BLaER1 treated with 17β-estradiol and CSF1 and Interleukin-3, amounts not matched to agents 10 nM and 100 nM (cell line): ENCODE measurements at regions not wholly inside any gene's neighbourhood (a gene's known extent, or its start where the extent isn't known, plus 50 kb on each side); places are given as distances from the start of the nearest gene placed in this dataset.
"Not testable (repeated sequence)": the region's sequence is repeated elsewhere in the genome, so short reads cannot be mapped to it uniquely, and the experiment has no call there.

Source experiments
- H3K27ac ChIP-seq, 11 experiments: shearing (Covaris generic); formaldehyde crosslinking; 2 replicates each; pipeline ENCODE4 v1.8.1; 2022
- H3K27me3 ChIP-seq, 11 experiments: shearing (Covaris generic); formaldehyde crosslinking; 2 replicates each; pipeline ENCODE4 v1.8.1; 2022
- H3K36me3 ChIP-seq, 11 experiments: shearing (Covaris generic); formaldehyde crosslinking; 2 replicates each; pipeline ENCODE4 v1.8.1; 2022
- H3K4me1 ChIP-seq, 10 experiments: shearing (Covaris generic); formaldehyde crosslinking; 2 replicates each; pipeline ENCODE4 v1.8.1; 2022
- H3K4me2 ChIP-seq, 11 experiments: shearing (Covaris generic); formaldehyde crosslinking; 2 replicates each; pipeline ENCODE4 v1.8.1; 2022
- H3K4me3 ChIP-seq, 10 experiments: shearing (Covaris generic); formaldehyde crosslinking; 2 replicates each; pipeline ENCODE4 v1.8.1; 2022
- H3K9ac ChIP-seq, 11 experiments: shearing (Covaris generic); formaldehyde crosslinking; 2 replicates each; pipeline ENCODE4 v1.8.1; 2022
- H3K9me3 ChIP-seq, 11 experiments: shearing (Covaris generic); formaldehyde crosslinking; replicated peaks in 1 of 11; 2 replicates each; pipeline ENCODE4 v1.8.1; 2022
- H4K20me1 ChIP-seq, 11 experiments: shearing (Covaris generic); formaldehyde crosslinking; 2 replicates each; pipeline ENCODE4 v1.8.1; 2022
- Cebpa-rat ChIP-seq, 11 experiments: shearing (Covaris generic); IDR thresholded peaks; 2 replicates each; pipeline ENCODE4 v1.8.1; 2022

GRCh38 chr6:141095308-141095707, 1037.4 kb upstream of the GJE1 start:
- H3K27ac ChIP-seq = no peak overlapping the region
- no peak overlapping the region for H3K4me2 ChIP-seq
- no peaks in the 10 kb centered on the region for H3K27me3 ChIP-seq
- no peak overlapping the region for H3K4me3 ChIP-seq
- no peaks in the 10 kb centered on the region for H3K36me3 ChIP-seq
- no peaks in the 10 kb centered on the region for H4K20me1 ChIP-seq
- no peak overlapping the region for H3K9ac ChIP-seq
- TF ChIP-seq Cebpa-rat (IDR thresholded peaks at IDR 0.05) = no peak
- H3K4me1 ChIP-seq = peaks cover 0 to 10% (median 0%) of the 10 kb centered on the region in 10 experiments; a peak in 5 of 20 replicates
- 0 out of 22 replicates have a peak, but pooled peaks cover 0 to 5% (median 0%) of the 10 kb centered on the region in 11 experiments for H3K9me3 ChIP-seq

- H3K4me1 ChIP-seq = peaks cover 0 to 10% (median 0%) of the 10 kb centered on the region in 10 experiments; a peak in 5 of 20 replicates
- no peak overlapping the region for H3K4me2 ChIP-seq
These were observed 1044.6 kb upstream of the GJE1 start for GRCh38 chr6:141088171-141088570.

GRCh38 chr6:141077355-141078333, 1055.1 kb upstream of the GJE1 start:
- Histone ChIP-seq H4K20me1 (no peaks in the 10 kb centered on the region), H3K9ac (no peak overlapping the region), H3K4me3 (no peak overlapping the region), H3K4me2 (no peak overlapping the region), H3K27ac (no peak overlapping the region), H3K36me3 (no peaks in the 10 kb centered on the region), H3K4me1 (no peaks in the 10 kb centered on the region), H3K27me3 (no peaks in the 10 kb centered on the region), H3K9me3 (peaks cover 0 to 20% (median 9%) of the 10 kb centered on the region in 11 experiments; a peak in 11 of 22 replicates)
- TF ChIP-seq Cebpa-rat (IDR thresholded peaks at IDR 0.05) = no peak

More at GRCh38 chr6:141088171-141088570, 1044.6 kb upstream of the GJE1 start:
- Histone ChIP-seq H3K36me3 (no peaks in the 10 kb centered on the region), H3K9me3 (no peaks in the 10 kb centered on the region), H3K27me3 (no peaks in the 10 kb centered on the region), H4K20me1 (no peaks in the 10 kb centered on the region), H3K9ac (no peak overlapping the region), H3K27ac (no peak overlapping the region), H3K4me3 (no peak overlapping the region)
- no peak for TF ChIP-seq Cebpa-rat (IDR thresholded peaks at IDR 0.05)

- no peak overlapping the region for H3K4me3 ChIP-seq
- peak overlapping the region in 5 of 11 experiments; percentile 7 to 84 (median 64); a peak in 9 of 22 replicates for H3K27ac ChIP-seq
- no peak for TF ChIP-seq Cebpa-rat (IDR thresholded peaks at IDR 0.05)
- H3K4me1 ChIP-seq = peaks cover 0 to 45% (median 0%) of the 10 kb centered on the region in 10 experiments; a peak in 8 of 20 replicates
- no peaks in the 10 kb centered on the region for H3K9me3 ChIP-seq
- peak overlapping the region in 5 of 11 experiments; percentile 28 to 82 (median 59); a peak in 8 of 22 replicates for H3K4me2 ChIP-seq
- no peaks in the 10 kb centered on the region for H3K27me3 ChIP-seq
- H4K20me1 ChIP-seq = no peaks in the 10 kb centered on the region
- no peaks in the 10 kb centered on the region for H3K36me3 ChIP-seq
- peak overlapping the region in 3 of 11 experiments; percentile 12 to 68 (median 65); a peak in 6 of 22 replicates for H3K9ac ChIP-seq
These were observed 1075.0 kb upstream of the GJE1 start for GRCh38 chr6:141057761-141058160.

DNA sequence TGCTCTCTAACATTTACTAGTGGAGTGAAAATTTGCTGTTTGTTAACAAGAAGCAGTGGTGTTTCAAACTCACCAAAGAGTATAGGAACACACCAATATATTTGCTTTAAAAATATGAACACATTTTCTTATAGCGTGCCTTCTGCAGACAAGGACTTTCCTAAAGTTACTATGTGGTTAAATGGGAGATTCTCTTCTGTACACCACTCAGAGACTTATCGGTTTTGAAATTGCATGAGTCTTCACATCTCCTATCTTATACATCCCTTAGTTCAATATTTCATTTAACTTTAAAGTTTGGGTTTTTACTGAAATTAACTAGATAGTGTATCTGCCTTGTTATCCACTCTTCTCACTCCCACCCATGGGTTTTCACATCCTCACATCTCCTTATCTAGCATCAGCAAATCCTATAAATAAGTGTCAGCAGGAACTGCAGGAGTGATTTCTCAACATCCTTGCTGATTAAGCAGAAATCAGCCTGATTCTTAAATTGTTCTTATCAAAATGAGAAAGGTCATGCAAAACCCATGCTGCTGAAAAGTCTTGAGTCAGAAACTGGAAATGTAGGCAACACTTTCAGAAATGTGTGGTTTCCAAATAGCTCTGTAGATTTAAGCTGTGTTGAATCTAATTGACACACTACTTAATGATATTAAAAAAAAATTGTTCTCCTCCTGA, 1075.6 kb upstream of the GJE1 start:
- Histone ChIP-seq H3K9ac (peak overlapping the region in 3 of 11 experiments; percentile 12 to 68 (median 65); a peak in 6 of 22 replicates), H4K20me1 (no peaks in the 10 kb centered on the region), H3K27me3 (no peaks in the 10 kb centered on the region), H3K27ac (peak overlapping the region in 5 of 11 experiments; percentile 7 to 84 (median 64); a peak in 8 of 22 replicates), H3K4me1 (peaks cover 0 to 45% (median 0%) of the 10 kb centered on the region in 10 experiments; a peak in 8 of 20 replicates), H3K9me3 (no peaks in the 10 kb centered on the region), H3K36me3 (no peaks in the 10 kb centered on the region), H3K4me2 (peak overlapping the region in 5 of 11 experiments; percentile 28 to 82 (median 59); a peak in 9 of 22 replicates), H3K4me3 (no peak overlapping the region)
- 0 out of 22 replicates have a peak, but pooled peaks of 1 of the 11 experiments have one; percentile 50 for TF ChIP-seq Cebpa-rat (IDR thresholded peaks at IDR 0.05)

- Histone ChIP-seq H3K36me3 (no peaks in the 10 kb centered on the region), H3K4me3 (no peak overlapping the region), H3K4me2 (no peak overlapping the region), H3K9ac (no peak overlapping the region), H3K9me3 (peaks cover 0 to 17% (median 3%) of the 10 kb centered on the region in 11 experiments; a peak in 8 of 22 replicates), H3K4me1 (0 out of 20 replicates have a peak, but pooled peaks cover 0 to 6% (median 0%) of the 10 kb centered on the region in 10 experiments), H3K27me3 (no peaks in the 10 kb centered on the region), H3K27ac (no peak overlapping the region), H4K20me1 (no peaks in the 10 kb centered on the region)
- no peak for TF ChIP-seq Cebpa-rat (IDR thresholded peaks at IDR 0.05)
These were observed 1082.3 kb upstream of the GJE1 start for GRCh38 chr6:141050471-141050870.

- no peak overlapping the region for H3K4me3 ChIP-seq
These were observed 1084.3 kb upstream of the GJE1 start for GRCh38 chr6:141048451-141048850.

GRCh38 chr6:141046496-141046895, 1086.2 kb upstream of the GJE1 start:
- H3K36me3 ChIP-seq, H3K27me3 ChIP-seq, H3K4me1 ChIP-seq, H3K9ac ChIP-seq, H3K27ac ChIP-seq, H4K20me1 ChIP-seq, H3K4me2 ChIP-seq, H3K4me3 ChIP-seq: not testable (repeated sequence)
- peaks cover 6 to 24% (median 9%) of the 10 kb centered on the region in 11 experiments for H3K9me3 ChIP-seq

More at GRCh38 chr6:141048451-141048850, 1084.3 kb upstream of the GJE1 start:
- Histone ChIP-seq H3K4me1 (0 out of 20 replicates have a peak, but pooled peaks cover 0 to 6% (median 0%) of the 10 kb centered on the region in 10 experiments), H3K4me2 (no peak overlapping the region), H4K20me1 (no peaks in the 10 kb centered on the region), H3K9ac (no peak overlapping the region), H3K36me3 (no peaks in the 10 kb centered on the region), H3K27me3 (no peaks in the 10 kb centered on the region), H3K9me3 (peaks cover 0 to 17% (median 3%) of the 10 kb centered on the region in 11 experiments; a peak in 8 of 22 replicates), H3K27ac (no peak overlapping the region)
- no peak for TF ChIP-seq Cebpa-rat (IDR thresholded peaks at IDR 0.05)
